ENCODE measurements at regions not wholly inside any gene's neighbourhood (a gene's known extent, or its start where the extent isn't known, plus 50 kb on each side); places are given as distances from the start of the nearest gene placed in this dataset.

GRCh38 chr2:60002183-60002867, 551.1 kb downstream of the BCL11A start:
- Histone ChIP-seq H3K4me1 (no peaks in the 10 kb centered on the region), H3K9me3 (no peaks in the 10 kb centered on the region), H3K27ac (no peak overlapping the region), H3K4me3 (no peak overlapping the region), H3K4me2 (no peak overlapping the region)
- POLR2A ChIA-PET = no interaction called here
- 6% methylated on average over 3 of the region's 3 CpGs for WGBS (ENCODE audit: missing lambda C conversion rate)
- no peak for ATAC-seq
- no peak for FAIRE-seq
- CTCF ChIA-PET = no interaction called here
- DNase-seq (ENCODE audit: low read depth in 1 of 2, low spot score in 1 of 2) = no peak
- TF ChIP-seq EHF (CRISPR knock-in tag; IDR thresholded peaks at IDR 0.05) (no peak), NFE2L2 (conservative IDR thresholded peaks at IDR 0.05; ENCODE audit: low read length) (no peak), CHD2 (IDR thresholded peaks at IDR 0.05; ENCODE audit: low read length, partially characterized antibody) (no peak), JUNB (IDR thresholded peaks at IDR 0.05) (no peak)

- ChIA-PET CTCF (no interaction called here), POLR2A (no interaction called here)
- Histone ChIP-seq H3K4me1 (no peaks in the 10 kb centered on the region), H3K4me3 (no peak overlapping the region), H3K27ac (no peak overlapping the region), H3K4me2 (no peak overlapping the region), H3K9me3 (no peaks in the 10 kb centered on the region)
- TF ChIP-seq HMGXB4 (CRISPR knock-in tag; IDR thresholded peaks at IDR 0.05; ENCODE audit: borderline replicate concordance) (no peak), BCL3 (IDR thresholded peaks at IDR 0.05) (no peak), FOSL2 (IDR thresholded peaks at IDR 0.05) (no peak), FOSL2 (CRISPR knock-in tag; IDR thresholded peaks at IDR 0.05) (no peak)
- DNase-seq (ENCODE audit: low read depth in 1 of 2, low spot score in 1 of 2) (no peak), ATAC-seq (no peak), FAIRE-seq (no peak)
Measured at GRCh38 chr2:60000686-60001085, 552.8 kb downstream of the BCL11A start.

- FAIRE-seq = no peak
- TF ChIP-seq GATA3 (IDR thresholded peaks at IDR 0.05; ENCODE audit: borderline replicate concordance) = no peak
- no peak for TF ChIP-seq HOXB5 (CRISPR knock-in tag; IDR thresholded peaks at IDR 0.05)
- TF ChIP-seq ESRRA (IDR thresholded peaks at IDR 0.05; ENCODE audit: borderline replicate concordance, low read length) = no peak
- no peak for TF ChIP-seq MYC (IDR thresholded peaks at IDR 0.05; ENCODE audit: borderline replicate concordance, low read length)
- H3K9me3 ChIP-seq = no peaks in the 10 kb centered on the region
- no peak for DNase-seq (ENCODE audit: low read depth in 1 of 2, low spot score in 1 of 2)
- H3K4me1 ChIP-seq = no peaks in the 10 kb centered on the region
- no peak overlapping the region for H3K27ac ChIP-seq
- H3K4me2 ChIP-seq = no peak overlapping the region
- no peak for ATAC-seq
- H3K4me3 ChIP-seq = no peak overlapping the region
- ChIA-PET CTCF (no interaction called here), POLR2A (no interaction called here)
Measured at GRCh38 chr2:59998324-59998723, 555.1 kb downstream of the BCL11A start.

GRCh38 chr2:59997371-59997770, 556.1 kb downstream of the BCL11A start:
- ChIA-PET POLR2A (no interaction called here), CTCF (no interaction called here)
- WGBS (ENCODE audit: missing lambda C conversion rate) = 35% methylated on average over 3 of the region's 3 CpGs
- H3K4me1 ChIP-seq = no peaks in the 10 kb centered on the region
- no peak overlapping the region for H3K27ac ChIP-seq
- no peak for ATAC-seq
- H3K9me3 ChIP-seq = no peaks in the 10 kb centered on the region
- H3K4me2 ChIP-seq = no peak overlapping the region
- H3K4me3 ChIP-seq = no peak overlapping the region
- no peak for DNase-seq (ENCODE audit: low read depth in 1 of 2, low spot score in 1 of 2)
- no peak for FAIRE-seq
- TF ChIP-seq REST (IDR thresholded peaks at IDR 0.05) = no peak
- no peak for TF ChIP-seq HOXB5 (CRISPR knock-in tag; IDR thresholded peaks at IDR 0.05)
- no peak for TF ChIP-seq JUNB (IDR thresholded peaks at IDR 0.05)
- no peak for TF ChIP-seq JUN (IDR thresholded peaks at IDR 0.05)
- TF ChIP-seq PHF8 (IDR thresholded peaks at IDR 0.05; ENCODE audit: borderline replicate concordance, low read depth) = no peak
- TF ChIP-seq ZNF302 (CRISPR knock-in tag; IDR thresholded peaks at IDR 0.05) = no peak
- TF ChIP-seq CHD2 (IDR thresholded peaks at IDR 0.05; ENCODE audit: low read length, partially characterized antibody) = no peak
- no peak for TF ChIP-seq RNF2 (IDR thresholded peaks at IDR 0.05; ENCODE audit: borderline replicate concordance, low read depth)
- no peak for TF ChIP-seq EHMT2 (IDR thresholded peaks at IDR 0.05; ENCODE audit: low read depth)
- no peak for TF ChIP-seq ELK1 (IDR thresholded peaks at IDR 0.05; ENCODE audit: low read depth, low read length)
- TF ChIP-seq ESRRA (IDR thresholded peaks at IDR 0.05; ENCODE audit: borderline replicate concordance, low read length) = no peak
- TF ChIP-seq USF2 (IDR thresholded peaks at IDR 0.05) = no peak
- TF ChIP-seq TFCP2L1 (CRISPR knock-in tag; IDR thresholded peaks at IDR 0.05) = no peak
- TF ChIP-seq RAD21 (conservative IDR thresholded peaks at IDR 0.05 in 1 of 2, IDR thresholded peaks at IDR 0.05 in 1 of 2) = no peak

Data from A549 (cell line).